ENCODE measurements at regions not wholly inside any gene's neighbourhood (a gene's known extent, or its start where the extent isn't known, plus 50 kb on each side); places are given as distances from the start of the nearest gene placed in this dataset.
"Not testable (repeated sequence)": the region's sequence is repeated elsewhere in the genome, so short reads cannot be mapped to it uniquely, and the experiment has no call there.

DNA sequence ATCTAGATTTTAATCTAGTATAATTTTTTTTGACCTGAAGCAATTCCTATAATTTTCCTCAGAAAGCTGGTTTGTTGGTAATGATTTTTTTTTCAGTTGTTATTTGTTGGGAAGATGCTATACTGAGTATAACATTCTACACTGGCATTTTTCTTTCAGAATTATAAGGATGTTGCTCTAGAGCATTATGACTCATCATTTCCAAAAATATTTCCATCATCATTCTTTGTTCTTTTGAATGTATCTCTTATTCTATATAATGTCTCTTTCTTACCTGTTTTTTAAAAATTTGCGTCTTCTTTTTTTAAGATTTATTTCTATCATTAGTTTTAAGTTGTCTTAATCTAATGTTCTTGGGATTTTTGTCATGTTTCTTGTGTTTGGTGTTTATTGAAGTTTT, 356.5 kb upstream of the KCND2 start:
- no peak for DNase-seq

DNA sequence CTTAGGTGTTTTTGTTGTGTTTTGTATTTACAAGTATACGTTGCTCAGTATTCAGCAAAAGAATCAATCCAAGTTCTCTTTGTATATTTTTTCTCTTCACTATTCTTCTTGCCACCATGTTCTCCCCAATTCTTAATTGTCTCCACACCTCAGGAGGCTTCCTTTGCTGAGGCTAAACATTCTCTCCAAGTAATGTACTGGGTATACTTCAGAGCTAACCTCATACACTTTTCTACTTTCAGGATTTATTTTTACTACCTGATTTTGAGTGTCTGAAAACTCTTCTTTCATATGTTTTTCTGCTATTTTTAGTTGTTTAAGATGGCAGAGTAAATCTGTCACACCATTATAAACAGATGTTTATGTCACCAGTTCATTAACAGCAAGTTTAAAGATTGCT, 354.8 kb upstream of the KCND2 start:
- DNase-seq, result no peak

DNA sequence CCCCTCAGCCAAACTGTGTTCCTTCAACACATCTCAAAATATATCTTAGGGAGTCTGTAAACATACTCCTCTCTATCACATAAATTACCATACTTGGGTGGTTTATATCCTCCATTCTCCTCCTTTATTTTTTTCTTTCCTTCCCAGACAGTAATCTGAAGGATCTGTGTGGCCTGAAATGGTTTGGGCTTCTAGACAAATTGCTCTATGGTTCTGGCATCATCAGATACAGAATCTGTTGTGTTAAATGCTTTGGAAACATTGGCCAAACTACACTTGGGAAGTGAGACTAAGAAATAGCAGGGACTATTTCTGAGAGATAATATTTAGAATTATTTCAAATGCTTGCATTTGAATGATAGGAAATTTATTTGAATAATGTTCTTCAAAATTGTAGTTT, 353.0 kb upstream of the KCND2 start:
- DNase-seq, result no peak

DNA sequence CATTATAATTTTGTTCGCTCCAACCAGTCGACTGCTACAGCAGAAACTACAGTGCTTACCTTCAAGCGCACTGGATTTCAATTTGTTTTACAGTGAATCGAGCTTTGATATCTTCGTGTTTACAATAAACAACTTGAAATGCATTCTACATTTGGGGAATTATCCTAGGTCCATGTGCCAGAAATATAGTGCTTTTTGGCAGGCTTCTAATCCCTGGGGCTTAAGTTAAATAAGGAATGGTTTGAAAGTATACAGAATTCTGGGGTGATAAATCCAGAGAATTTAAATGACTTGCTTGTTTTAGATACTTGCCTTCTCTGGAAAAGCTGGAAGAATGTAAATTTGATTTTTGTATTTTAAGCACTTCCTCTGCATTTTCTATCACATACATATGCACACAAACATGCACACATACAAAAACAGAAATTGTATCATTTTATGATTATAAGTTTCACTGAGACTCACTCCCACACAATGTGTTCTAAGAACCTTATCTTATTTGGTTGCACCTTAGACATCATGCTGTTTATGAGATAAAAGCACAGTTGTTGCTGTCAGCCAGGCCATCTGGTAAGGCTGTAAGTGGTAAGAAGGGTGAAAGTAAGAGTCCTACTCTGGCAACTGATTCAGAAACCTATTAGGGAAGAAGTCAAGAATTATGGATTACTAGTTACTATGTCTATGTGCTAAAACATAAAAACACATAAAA, 347.2 kb upstream of the KCND2 start:
- no peak for DNase-seq

GRCh38 chr7:119929891-119930290, 343.1 kb upstream of the KCND2 start:
- DNase-seq, result no peak

DNA sequence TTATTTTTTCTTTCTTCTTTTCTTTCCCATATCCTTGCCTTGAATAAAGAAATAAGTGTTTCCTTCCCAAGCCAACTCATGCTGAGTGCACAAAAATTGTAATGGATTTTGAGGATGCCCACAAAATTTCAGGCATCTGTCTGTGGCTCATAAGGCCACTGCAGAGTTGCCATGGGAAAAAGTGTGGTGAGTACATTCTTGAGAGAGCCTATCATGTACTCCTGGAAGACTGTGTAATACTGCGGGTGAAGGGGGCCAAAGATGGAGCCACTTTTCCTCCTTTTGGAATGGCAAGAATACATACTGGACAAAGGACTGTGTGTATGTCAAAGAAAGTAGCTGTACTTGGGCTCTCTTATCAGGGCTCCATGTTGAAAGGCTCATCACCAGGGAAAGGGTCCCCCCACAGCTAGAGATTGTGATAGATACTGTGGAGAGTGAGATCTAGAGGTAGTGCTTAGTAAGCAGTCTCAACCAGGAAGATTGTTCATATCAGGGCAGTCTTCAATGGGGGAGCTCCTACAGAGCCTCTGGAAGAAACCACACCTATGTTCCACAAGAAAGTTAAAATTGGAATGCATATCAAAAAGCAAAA, 341.6 kb upstream of the KCND2 start:
- no peak for DNase-seq

DNA sequence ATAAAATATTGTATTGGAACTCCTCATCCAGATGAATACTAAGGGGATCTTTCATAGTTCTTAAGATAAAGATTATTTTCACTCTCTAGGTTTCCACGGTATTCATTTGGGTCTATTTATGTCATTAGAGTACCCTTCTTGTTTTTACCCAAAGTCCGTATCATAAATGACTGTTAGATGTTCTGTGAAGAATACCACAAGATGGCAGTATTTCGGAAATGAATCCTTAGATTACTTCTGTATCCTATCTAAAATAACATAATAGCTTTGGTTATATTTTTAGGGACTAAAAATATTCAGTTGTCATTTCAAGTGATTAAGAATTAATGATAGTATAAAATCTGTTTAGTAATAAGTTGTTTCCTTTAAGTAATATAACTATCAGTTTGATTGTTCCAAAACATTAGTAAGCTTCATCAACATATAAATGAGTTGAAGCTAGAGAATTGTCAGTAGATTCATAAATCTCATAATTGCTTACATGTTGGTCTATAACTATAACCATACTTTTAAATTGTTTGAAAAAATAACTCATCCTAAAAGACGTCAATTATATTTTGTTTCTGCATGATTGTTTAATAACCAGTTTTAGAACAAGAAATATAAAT, 337.5 kb upstream of the KCND2 start:
- DNase-seq, result peak; percentile 15

DNA sequence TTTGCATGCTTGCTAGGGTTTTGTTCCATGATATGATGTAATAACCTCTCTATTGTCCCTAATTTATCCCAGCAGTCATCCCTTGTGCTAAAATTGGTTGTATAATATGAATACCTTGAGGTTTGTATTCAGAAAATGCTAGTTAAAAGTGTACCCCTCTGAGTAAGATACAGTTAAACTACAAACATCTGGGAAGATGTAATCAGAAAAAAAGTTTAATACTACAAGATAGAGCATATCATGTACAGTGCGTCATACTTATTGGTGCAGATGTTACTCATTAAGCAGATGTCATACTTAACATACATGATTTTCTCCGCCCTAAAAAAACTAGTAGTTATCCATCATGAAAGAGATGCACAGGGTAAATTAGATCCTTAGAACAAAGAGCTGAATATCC, 336.1 kb upstream of the KCND2 start:
- no peak for DNase-seq

GRCh38 chr7:119937745-119938144, 335.2 kb upstream of the KCND2 start:
- DNase-seq, result no peak

DNA sequence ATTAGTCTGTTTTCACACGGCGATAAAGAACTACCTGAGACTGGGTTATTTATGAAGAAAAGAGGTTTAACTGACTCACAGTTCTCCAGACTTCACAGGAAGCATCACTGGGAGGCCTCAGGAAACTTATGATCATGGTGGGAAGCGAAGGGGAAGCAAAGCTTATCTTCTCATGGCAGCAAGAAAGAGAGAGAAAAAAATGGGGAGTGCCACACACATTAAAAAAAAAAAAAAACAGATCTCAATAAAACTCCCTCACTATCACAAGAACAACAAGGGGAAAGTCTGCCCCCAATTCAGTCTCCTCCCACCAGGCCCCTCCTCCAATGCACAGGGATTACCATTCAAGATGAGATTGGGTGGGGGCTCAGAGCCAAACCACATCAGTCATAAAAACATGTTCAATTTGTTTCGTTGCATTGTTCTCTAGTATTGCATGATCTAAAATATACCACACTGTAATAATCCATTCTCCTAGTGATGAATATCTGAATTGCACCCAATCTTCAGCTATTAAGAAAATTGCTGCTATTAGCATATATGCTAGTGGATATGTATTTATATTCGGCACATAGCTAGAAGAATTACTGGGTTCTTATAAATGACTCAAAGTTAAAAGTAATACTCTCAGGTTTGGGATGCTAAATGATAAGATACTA, 328.9 kb upstream of the KCND2 start:
- no peak for DNase-seq

- no peak for DNase-seq
Measured at GRCh38 chr7:119944601-119944972, 328.4 kb upstream of the KCND2 start.

- no peak for DNase-seq
Measured at GRCh38 chr7:119945822-119946221, 327.2 kb upstream of the KCND2 start.

- no peak for DNase-seq
Measured at GRCh38 chr7:119949053-119949452, 323.9 kb upstream of the KCND2 start.

- DNase-seq, result not testable (repeated sequence)
Measured at GRCh38 chr7:119950390-119951041, 322.5 kb upstream of the KCND2 start.

GRCh38 chr7:119951614-119952013, 321.4 kb upstream of the KCND2 start:
- not testable (repeated sequence) for DNase-seq

DNA sequence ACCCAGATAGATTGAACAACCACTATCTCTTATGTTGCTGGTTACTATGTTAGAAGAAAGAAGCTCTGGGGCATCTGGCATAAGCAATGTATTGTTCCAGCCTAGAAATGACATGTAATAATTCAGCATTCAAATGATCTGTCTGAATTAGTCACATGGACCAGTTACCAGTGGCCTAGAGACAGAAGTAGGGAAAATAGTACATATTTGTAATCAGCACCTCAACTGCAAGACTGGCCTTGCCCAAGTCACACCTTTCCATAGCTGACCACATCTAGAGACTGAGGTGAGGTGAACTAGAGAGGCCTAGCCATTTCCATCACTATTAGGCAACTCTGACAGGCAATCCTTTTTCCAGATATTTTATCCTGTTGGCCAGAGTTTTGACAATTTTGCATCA, 315.6 kb upstream of the KCND2 start:
- no peak for DNase-seq

DNA sequence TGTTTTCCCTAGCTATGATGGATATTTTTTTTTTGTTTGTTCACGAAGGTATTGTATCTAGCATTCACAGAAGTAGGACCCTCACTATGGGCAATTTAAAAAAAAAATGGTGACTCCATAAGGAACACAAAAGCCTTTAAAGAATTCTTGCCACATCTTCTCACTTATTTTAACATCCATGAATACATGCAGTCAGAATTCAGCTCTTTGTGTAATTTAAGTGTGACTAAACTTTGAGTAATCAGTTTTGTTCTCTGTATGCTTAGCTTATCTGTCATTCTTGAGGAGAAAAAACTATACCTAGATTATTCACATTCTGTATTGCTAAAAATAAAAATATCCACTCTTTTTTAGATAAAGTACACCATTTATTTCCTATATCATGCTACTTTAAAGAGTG, 313.2 kb upstream of the KCND2 start:
- DNase-seq, result peak; percentile 6

DNA sequence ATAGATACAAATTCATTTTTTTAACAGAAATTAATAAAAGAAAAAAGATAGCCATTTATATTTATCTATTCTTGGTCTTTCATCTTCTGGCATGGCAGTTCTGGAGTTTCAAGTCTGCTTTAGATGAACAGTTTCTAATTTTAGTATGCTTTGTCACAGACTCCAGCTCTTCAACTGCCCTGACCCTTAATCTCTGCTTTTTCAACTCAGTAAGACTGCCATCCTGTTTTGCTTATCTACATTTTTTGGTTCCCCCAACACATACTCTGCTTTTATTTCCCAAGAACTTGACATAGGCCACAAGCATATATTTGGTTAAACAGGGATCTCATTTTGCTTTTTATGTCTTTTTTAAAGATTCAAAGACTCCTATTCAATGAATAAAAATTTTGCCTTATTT, 309.3 kb upstream of the KCND2 start:
- no peak for DNase-seq

GRCh38 chr7:119964065-119964464, 308.9 kb upstream of the KCND2 start:
- no peak for DNase-seq

GRCh38 chr7:119964788-119965542, 308.0 kb upstream of the KCND2 start:
- DNase-seq, result no peak

GRCh38 chr7:119967221-119967620, 305.8 kb upstream of the KCND2 start:
- DNase-seq, result no peak

DNA sequence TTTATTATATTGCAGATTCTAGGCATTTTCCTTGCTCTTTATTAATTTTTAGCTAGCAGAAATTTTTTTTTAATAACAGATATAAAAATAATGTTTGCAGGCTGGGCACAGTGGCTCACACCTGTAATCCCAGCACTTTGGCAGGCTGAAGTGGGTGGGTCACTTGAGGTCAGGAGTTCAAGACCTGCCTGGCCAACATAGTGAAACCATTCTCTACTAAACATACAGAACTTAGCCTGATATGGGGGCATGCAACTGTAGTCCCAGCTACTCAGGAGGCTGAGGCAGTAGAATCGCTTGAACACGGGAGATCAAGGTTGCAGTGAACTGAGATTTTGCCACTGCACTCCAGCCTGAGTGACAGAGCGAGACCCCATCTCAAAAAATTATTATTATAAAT, 304.6 kb upstream of the KCND2 start:
- not testable (repeated sequence) for DNase-seq

DNA sequence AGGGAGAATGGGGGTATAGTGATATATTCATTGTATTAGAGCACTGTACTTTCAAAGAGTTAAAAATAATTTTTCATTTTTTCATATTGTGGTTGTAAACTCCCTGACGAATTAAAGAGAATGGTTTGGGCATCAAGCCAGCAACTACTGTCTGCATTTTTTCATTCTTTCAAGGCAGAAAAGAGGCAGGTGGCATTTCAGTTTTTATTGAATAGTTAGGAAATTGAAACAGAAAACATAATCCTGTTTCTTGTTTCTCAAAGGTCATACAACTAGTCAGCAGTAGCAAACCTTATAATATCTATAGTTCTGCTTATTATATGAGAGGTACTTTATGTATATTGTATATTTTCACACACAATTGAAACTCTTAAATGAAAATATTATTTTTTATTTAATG, 303.9 kb upstream of the KCND2 start:
- no peak for DNase-seq

Data from HCEC 1CT (cell line).